Endothelial cell of umbilical vein (primary cell): ENCODE measurements at regions not wholly inside any gene's neighbourhood (a gene's known extent, or its start where the extent isn't known, plus 50 kb on each side); places are given as distances from the start of the nearest gene placed in this dataset.

ENCODE experiments used
- BruUV-seq: library from RNA; stranded (reverse); fragments of 400-500 nt; replicated peaks from 2 replicates; lab custom pipeline; 2021; lab: Mats Ljungman, UMichigan
- CTCF ChIA-PET: fragments of 300-600, 350-600 bp; sonication (Branson Sonifier 250); formaldehyde crosslinking; loops from one replicate; lab custom pipeline; 2021; ENCODE audit warnings: antibody characterized with exemption, inconsistent platforms; lab: Charles Lee
- POLR2A ChIA-PET: fragments of 300-600, 350-600 bp; sonication (Branson Sonifier 250); formaldehyde crosslinking; loops from one replicate; lab custom pipeline; 2021; ENCODE audit warnings: antibody characterized with exemption, inconsistent platforms; lab: Charles Lee
- DNase-seq: peaks from one replicate; pipeline ENCODE4 v3.0.0-alpha.2; 2011; ENCODE audit warnings: low read depth, low spot score
- FAIRE-seq: peaks from 2 replicates; lab custom pipeline; 2011; peaks lifted over from hg19 to GRCh38; lab: Jason Lieb, UNC
- H2AFZ ChIP-seq: 2 replicates; pipeline ENCODE4 v1.6.0; 2012; ENCODE audit warnings: low read depth, low read length, control low read depth, inconsistent platforms
- H3K27ac ChIP-seq: 2 replicates; pipeline ENCODE4 v1.5.1; 2011; ENCODE audit warnings: low read depth, mild to moderate bottlenecking, control low read depth, low read length, moderate library complexity; ENCODE audit not compliant: insufficient read depth
- H3K27me3 ChIP-seq, 2 experiments: 2 replicates each; pipeline versions ENCODE4 v1.6.0 to v1.6.1; 2011; ENCODE audit warnings: low read length in 2 of 2, mixed read lengths in 1 of 2; ENCODE audit not compliant: control insufficient read depth in 2 of 2, insufficient read depth in 2 of 2
- H3K36me3 ChIP-seq, 2 experiments: 2 replicates in 1 of 2; 3 replicates in 1 of 2; pipeline ENCODE4 v1.5.1; 2011; ENCODE audit warnings: low read length in 2 of 2, mild to moderate bottlenecking in 1 of 2, moderate library complexity in 1 of 2; ENCODE audit not compliant: control insufficient read depth in 2 of 2, insufficient read depth in 2 of 2; ENCODE audit errors: extremely low read depth in 1 of 2
- H3K4me1 ChIP-seq: 3 replicates; pipeline ENCODE4 v1.5.1; 2011; ENCODE audit warnings: mild to moderate bottlenecking, low read length; ENCODE audit not compliant: control insufficient read depth, insufficient read depth; ENCODE audit errors: extremely low read depth
- H3K4me2 ChIP-seq: 2 replicates; pipeline ENCODE4 v1.6.1; 2011; ENCODE audit warnings: low read length, control low read depth, mixed read lengths; ENCODE audit not compliant: insufficient read depth
- H3K4me3 ChIP-seq, 3 experiments: fragments of 200-600 bp in 1 of 3; sonication (generic), shearing (Covaris generic) in 1 of 3; replicated peaks in 1 of 3; 2 replicates each; pipeline ENCODE4 v1.5.1; 2011 to 2016; ENCODE audit warnings: control low read depth in 3 of 3, low read length in 3 of 3, mild to moderate bottlenecking in 2 of 3, inconsistent platforms in 1 of 3, low read depth in 1 of 3, moderate library complexity in 1 of 3; ENCODE audit not compliant: insufficient read depth in 1 of 3
- H3K79me2 ChIP-seq: 2 replicates; pipeline ENCODE4 v1.6.0; 2012; ENCODE audit warnings: low read length, inconsistent platforms; ENCODE audit not compliant: control insufficient read depth, insufficient read depth
- H3K9ac ChIP-seq: replicated peaks from 2 replicates; pipeline ENCODE3; 2011; ENCODE audit warnings: low read length, control low read depth; ENCODE audit not compliant: insufficient read depth; ENCODE audit errors: extremely low read depth
- H3K9me1 ChIP-seq: replicated peaks from 3 replicates; pipeline ENCODE4 v1.6.0; 2011; ENCODE audit warnings: mild to moderate bottlenecking, low read length; ENCODE audit not compliant: control insufficient read depth, insufficient read depth; ENCODE audit errors: extremely low read depth
- H3K9me3 ChIP-seq: replicated peaks from 2 replicates; pipeline ENCODE4 v1.5.1; 2012; ENCODE audit warnings: low read length, inconsistent platforms; ENCODE audit not compliant: control insufficient read depth, insufficient read depth
- H4K20me1 ChIP-seq: replicated peaks from 2 replicates; pipeline ENCODE3; 2011; ENCODE audit warnings: mild to moderate bottlenecking, low read length; ENCODE audit not compliant: control insufficient read depth, insufficient read depth; ENCODE audit errors: extremely low read depth
- CTCF ChIP-seq, 2 donors: IDR thresholded peaks; 1 replicate in 1 of 2; 2 replicates in 1 of 2; pipeline ENCODE4 v1.5.1; 2011; ENCODE audit warnings: low read length in 2 of 2, mild to moderate bottlenecking in 2 of 2, moderate library complexity in 2 of 2, control low read depth in 1 of 2, inconsistent platforms in 1 of 2, low read depth in 1 of 2; ENCODE audit not compliant: insufficient read depth in 1 of 2; ENCODE audit errors: extremely low read depth in 1 of 2
- EZH2 ChIP-seq: IDR thresholded peaks from 2 replicates; pipeline ENCODE4 v1.6.1; 2012; ENCODE audit warnings: borderline replicate concordance, low read depth, mild to moderate bottlenecking, moderate library complexity, low read length, inconsistent platforms; ENCODE audit not compliant: severe bottlenecking
- FOS ChIP-seq: IDR thresholded peaks from 2 replicates; pipeline ENCODE4 v1.6.1; 2011; ENCODE audit warnings: mild to moderate bottlenecking, low read length, moderate library complexity, borderline replicate concordance; ENCODE audit not compliant: insufficient read depth
- GATA2 ChIP-seq: IDR thresholded peaks from 2 replicates; pipeline ENCODE4 v1.7.0; 2011; ENCODE audit warnings: low read depth, mild to moderate bottlenecking, moderate library complexity, mixed read lengths, low read length; ENCODE audit not compliant: insufficient read length, insufficient read depth
- JUN ChIP-seq: IDR thresholded peaks from 2 replicates; pipeline ENCODE4 v1.6.1; 2011; ENCODE audit warnings: borderline replicate concordance, low read depth; ENCODE audit not compliant: insufficient read length, insufficient read depth
- MAX ChIP-seq: IDR thresholded peaks from 2 replicates; pipeline ENCODE4 v1.6.1; 2011; ENCODE audit not compliant: insufficient read depth, insufficient read length
- MYC ChIP-seq: IDR thresholded peaks from one replicate; pipeline ENCODE4 v1.6.1; 2011; ENCODE audit warnings: mild to moderate bottlenecking, low read depth, low read length
- POLR2A ChIP-seq: IDR thresholded peaks from 2 replicates; pipeline ENCODE4 v1.6.1; 2012; ENCODE audit warnings: low read depth, mild to moderate bottlenecking, control low read depth, low read length
- POLR2AphosphoS5 ChIP-seq: IDR thresholded peaks from 2 replicates; pipeline ENCODE4 v1.6.1; 2012; ENCODE audit warnings: low read depth, mild to moderate bottlenecking, control low read depth, low read length, moderate library complexity; ENCODE audit not compliant: insufficient read depth
- dilution Hi-C: fragments of 300-500 bp; cut with MboI; formaldehyde crosslinking; loops from one replicate; pipeline ENCODE4 v1.15.0; 2019; ENCODE audit warnings: low sequenced_read_pairs; ENCODE audit not compliant: extremely low pct_ligation_motif_present
- intact Hi-C: fragments of 100-400 bp; cut with micrococcal nuclease; formaldehyde crosslinking; loops from one replicate; pipeline ENCODE4 v1.10.0; 2022

GRCh38 chr3:144549166-144549565 lies 577.5 kb downstream of the DIPK2A start:
- H3K36me3 ChIP-seq, result no peaks in the 10 kb centered on the region
- DNase-seq (no peak), FAIRE-seq (no peak)
- no peaks in the 10 kb centered on the region for H3K9me3 ChIP-seq
- POLR2A ChIA-PET, result no interaction called here
- peak overlapping the region; percentile 16 for H2AFZ ChIP-seq
- no peak overlapping the region for H3K9ac ChIP-seq
- no peak overlapping the region for H3K27ac ChIP-seq
- CTCF ChIA-PET, result interaction anchor here (0.7 to 1.5 kb wide), 2 partner anchors 9 to 114 kb away, joined by 3 to 4 read pairs; no protein-coding TSS in a partner anchor
- no peaks in the 10 kb centered on the region for H3K4me1 ChIP-seq
- H3K27me3 ChIP-seq, result no peaks in the 10 kb centered on the region
- no peaks in the 10 kb centered on the region for H4K20me1 ChIP-seq
- no TSS peak for BruUV-seq
- no peak overlapping the region for H3K4me3 ChIP-seq
- intact Hi-C loops (no loop called here), dilution Hi-C loops (no loop called here)
- H3K4me2 ChIP-seq, result no peak overlapping the region
- H3K79me2 ChIP-seq, result no peaks in the 10 kb centered on the region
- no peaks in the 10 kb centered on the region for H3K9me1 ChIP-seq
- no peak for TF ChIP-seq MYC
- no peak for TF ChIP-seq GATA2
- no peak for TF ChIP-seq POLR2A
- no peak for TF ChIP-seq FOS
- TF ChIP-seq EZH2, result no peak
- TF ChIP-seq POLR2AphosphoS5, result no peak
- TF ChIP-seq MAX, result no peak
- TF ChIP-seq CTCF (IDR thresholded peaks at IDR 0.05; ENCODE audit: extremely low read depth in 1 of 2, insufficient read depth in 1 of 2, low read depth in 1 of 2, low read length in 2 of 2), result no peak
- no peak for TF ChIP-seq JUN
